Esophagus squamous epithelium (tissue), 4 donors: ENCODE measurements at regions not wholly inside any gene's neighbourhood (a gene's known extent, or its start where the extent isn't known, plus 50 kb on each side); places are given as distances from the start of the nearest gene placed in this dataset.
"Not testable (repeated sequence)": the region's sequence is repeated elsewhere in the genome, so short reads cannot be mapped to it uniquely, and the experiment has no call there.

Experiments
- POLR2A ChIP-seq, 4 donors: fragments of 450-650 bp; IDR thresholded peaks; one replicate each; pipeline ENCODE4 v1.6.1; 2017; ENCODE audit warnings: antibody characterized with exemption in 4 of 4, mild to moderate bottlenecking in 4 of 4, moderate library complexity in 3 of 4
- TF ChIP-seq, protein P1 (sequence below), 6 experiments: fragments of 450-650 bp in 4 of 6; fragments of 200-600 bp in 2 of 6; sonication (generic) in 2 of 6; IDR thresholded peaks; one replicate each; pipeline ENCODE4 v1.5.1; 2016 to 2019; ENCODE audit warnings: antibody characterized with exemption in 6 of 6, mild to moderate bottlenecking in 4 of 6, moderate library complexity in 4 of 6

DNA sequence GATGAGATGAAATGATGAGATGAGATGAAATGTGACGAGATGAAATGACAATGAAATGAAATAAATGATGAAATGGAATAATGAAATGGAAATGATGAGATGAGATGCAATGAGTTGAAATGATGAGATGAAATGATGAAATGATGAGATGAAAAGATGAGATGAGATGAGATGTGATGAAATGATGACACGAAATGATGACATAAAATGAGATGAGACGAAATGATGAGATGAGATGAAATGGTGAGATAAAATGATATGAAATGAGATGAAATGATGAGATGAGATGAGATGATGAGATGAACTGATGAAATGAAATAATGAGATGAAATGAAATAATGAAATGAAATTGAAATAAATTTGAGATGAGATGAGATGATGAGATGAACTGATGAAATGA, 232.2 kb downstream of the GOLGA6L6 start:
- TF ChIP-seq, protein P1, sequence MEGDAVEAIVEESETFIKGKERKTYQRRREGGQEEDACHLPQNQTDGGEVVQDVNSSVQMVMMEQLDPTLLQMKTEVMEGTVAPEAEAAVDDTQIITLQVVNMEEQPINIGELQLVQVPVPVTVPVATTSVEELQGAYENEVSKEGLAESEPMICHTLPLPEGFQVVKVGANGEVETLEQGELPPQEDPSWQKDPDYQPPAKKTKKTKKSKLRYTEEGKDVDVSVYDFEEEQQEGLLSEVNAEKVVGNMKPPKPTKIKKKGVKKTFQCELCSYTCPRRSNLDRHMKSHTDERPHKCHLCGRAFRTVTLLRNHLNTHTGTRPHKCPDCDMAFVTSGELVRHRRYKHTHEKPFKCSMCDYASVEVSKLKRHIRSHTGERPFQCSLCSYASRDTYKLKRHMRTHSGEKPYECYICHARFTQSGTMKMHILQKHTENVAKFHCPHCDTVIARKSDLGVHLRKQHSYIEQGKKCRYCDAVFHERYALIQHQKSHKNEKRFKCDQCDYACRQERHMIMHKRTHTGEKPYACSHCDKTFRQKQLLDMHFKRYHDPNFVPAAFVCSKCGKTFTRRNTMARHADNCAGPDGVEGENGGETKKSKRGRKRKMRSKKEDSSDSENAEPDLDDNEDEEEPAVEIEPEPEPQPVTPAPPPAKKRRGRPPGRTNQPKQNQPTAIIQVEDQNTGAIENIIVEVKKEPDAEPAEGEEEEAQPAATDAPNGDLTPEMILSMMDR (IDR thresholded peaks at IDR 0.05): not testable (repeated sequence)
- not testable (repeated sequence) for TF ChIP-seq POLR2A (IDR thresholded peaks at IDR 0.05)
